Prostate gland (tissue), 2 donors: ENCODE measurements at regions not wholly inside any gene's neighbourhood (a gene's known extent, or its start where the extent isn't known, plus 50 kb on each side); places are given as distances from the start of the nearest gene placed in this dataset.

Experiments used
- CTCF ChIP-seq, 4 experiments: fragments of 200-600 bp in 2 of 4; fragments of 450-650 bp in 2 of 4; sonication (generic) in 2 of 4; IDR thresholded peaks; 1 replicate in 3 of 4; 2 replicates in 1 of 4; pipeline ENCODE4 v1.5.1; 2016 to 2019; ENCODE audit warnings: antibody characterized with exemption in 4 of 4, mild to moderate bottlenecking in 2 of 4, moderate library complexity in 2 of 4
- POLR2A ChIP-seq: fragments of 450-650 bp; IDR thresholded peaks from one replicate; pipeline ENCODE4 v1.6.1; 2016; ENCODE audit warnings: antibody characterized with exemption, mild to moderate bottlenecking
- POLR2AphosphoS5 ChIP-seq: sonication (generic); formaldehyde crosslinking; IDR thresholded peaks from one replicate; pipeline ENCODE4 v1.6.1; 2017; ENCODE audit warnings: antibody characterized with exemption

- no peak for TF ChIP-seq CTCF (IDR thresholded peaks at IDR 0.05)
- TF ChIP-seq POLR2A: no peak
- no peak for TF ChIP-seq POLR2AphosphoS5
Measured at GRCh38 chr2:58339548-58340243, 98.6 kb upstream of the FANCL start.
